ENCODE measurements at regions not wholly inside any gene's neighbourhood (a gene's known extent, or its start where the extent isn't known, plus 50 kb on each side); places are given as distances from the start of the nearest gene placed in this dataset.

DNA sequence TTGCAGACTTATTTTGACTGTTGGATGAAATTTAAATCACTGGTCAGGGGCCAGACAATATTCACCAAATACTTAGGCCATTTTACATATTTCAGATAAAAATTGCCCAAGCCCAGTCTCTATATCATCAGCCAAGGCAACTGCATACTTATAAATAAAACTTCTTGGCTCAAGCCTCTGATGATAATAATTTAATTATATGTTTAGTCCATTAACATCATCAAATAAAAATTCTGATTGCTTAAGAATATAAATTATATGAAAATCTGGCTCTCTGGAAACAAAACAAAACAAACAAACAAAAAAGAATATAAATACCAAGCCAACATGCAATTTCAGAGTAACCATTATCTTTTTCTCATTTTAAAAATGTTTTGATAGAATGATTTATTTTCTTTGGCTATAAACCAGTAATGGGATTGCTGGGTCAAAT lies 165.2 kb downstream of the BTG1 start:
- TF ChIP-seq POLR2A (IDR thresholded peaks at IDR 0.05; ENCODE audit: low read depth, low read length) = no peak
- no peak for TF ChIP-seq POLR2AphosphoS5 (IDR thresholded peaks at IDR 0.05; ENCODE audit: low read depth, low read length)
- no peak for TF ChIP-seq SPI1 (IDR thresholded peaks at IDR 0.05; ENCODE audit: low read depth, low read length)
- TF ChIP-seq TAF1 (IDR thresholded peaks at IDR 0.05; ENCODE audit: low read depth, low read length) = no peak
- no peak for TF ChIP-seq POU2F2 (IDR thresholded peaks at IDR 0.05; ENCODE audit: low read depth, low read length)
- no peak for TF ChIP-seq PAX5 (IDR thresholded peaks at IDR 0.05; ENCODE audit: insufficient read depth, low read length, severe bottlenecking)

Measured in GM12891 (cell line).